SK-N-SH (cell line): ENCODE measurements at regions not wholly inside any gene's neighbourhood (a gene's known extent, or its start where the extent isn't known, plus 50 kb on each side); places are given as distances from the start of the nearest gene placed in this dataset.

Experiments
- CTCF ChIA-PET: fragments of 300-600, 350-600 bp; formaldehyde crosslinking; extraction: SDS; loops from one replicate; lab custom pipeline; 2021; lab: Yijun Ruan, JAX
- POLR2A ChIA-PET: fragments of 350-600 bp; sonication (Branson Sonifier 250); formaldehyde crosslinking; extraction: SDS; loops from one replicate; lab custom pipeline; 2020; ENCODE audit warnings: antibody characterized with exemption, inconsistent platforms; lab: Yijun Ruan, JAX
- DNase-seq: peaks from one replicate; pipeline ENCODE4 v3.0.0; 2012
- H2AFZ ChIP-seq: fragments of 200-600 bp; sonication (generic); 2 replicates; pipeline ENCODE4 v1.8.1; 2016; ENCODE audit warnings: antibody characterized with exemption, mild to moderate bottlenecking, low read depth
- H3F3A ChIP-seq: fragments of 200-600 bp; sonication (generic); replicated peaks from 2 replicates; pipeline ENCODE3; 2016; ENCODE audit warnings: antibody characterized with exemption, mild to moderate bottlenecking; ENCODE audit not compliant: insufficient read depth
- H3K27ac ChIP-seq, 2 experiments: fragments of 200-500 bp in 1 of 2; fragments of 200-600 bp in 1 of 2; sonication (Bioruptor generic) in 1 of 2; sonication (generic), shearing (Covaris generic) in 1 of 2; 2 replicates each; pipeline versions ENCODE4 v1.5.1 to v1.6.1; 2014 to 2016; ENCODE audit warnings: low read depth in 2 of 2, inconsistent platforms in 1 of 2, low read length in 1 of 2, mild to moderate bottlenecking in 1 of 2, mixed read lengths in 1 of 2
- H3K27me3 ChIP-seq: fragments of 200-600 bp; sonication (generic), shearing (Covaris generic); 2 replicates; pipeline ENCODE4 v1.6.1; 2016; ENCODE audit warnings: mixed run types; ENCODE audit not compliant: insufficient read depth
- H3K36me3 ChIP-seq, 2 experiments: fragments of 200-500 bp in 1 of 2; fragments of 200-600 bp in 1 of 2; sonication (Bioruptor generic) in 1 of 2; sonication (generic) in 1 of 2; replicated peaks in 1 of 2; 2 replicates each; pipeline versions ENCODE3 to v1.5.1; 2014 to 2016; ENCODE audit warnings: low read length in 1 of 2, mild to moderate bottlenecking in 1 of 2; ENCODE audit not compliant: insufficient read depth in 2 of 2, control insufficient read depth in 1 of 2
- H3K4me1 ChIP-seq, 2 experiments: fragments of 200-500 bp in 1 of 2; fragments of 200-600 bp in 1 of 2; sonication (Bioruptor generic) in 1 of 2; sonication (generic), shearing (Covaris generic) in 1 of 2; 2 replicates each; pipeline versions ENCODE4 v1.5.1 to v1.6.1; 2014 to 2016; ENCODE audit warnings: low read depth in 1 of 2, low read length in 1 of 2, mixed run types in 1 of 2; ENCODE audit not compliant: insufficient read depth in 2 of 2, control insufficient read depth in 1 of 2
- H3K4me2 ChIP-seq: fragments of 200-600 bp; sonication (generic), shearing (Covaris generic); 2 replicates; pipeline ENCODE4 v1.6.1; 2017; ENCODE audit warnings: mixed run types
- H3K4me3 ChIP-seq, 2 experiments: fragments of 200-500 bp in 1 of 2; fragments of 200-600 bp in 1 of 2; sonication (Bioruptor generic) in 1 of 2; sonication (generic), shearing (Covaris generic) in 1 of 2; 2 replicates each; pipeline versions ENCODE4 v1.5.1 to v1.8.1; 2014 to 2016; ENCODE audit warnings: low read depth in 2 of 2, inconsistent platforms in 1 of 2, low read length in 1 of 2, mild to moderate bottlenecking in 1 of 2, mixed read lengths in 1 of 2, moderate library complexity in 1 of 2
- H3K79me2 ChIP-seq: fragments of 200-600 bp; sonication (generic); 2 replicates; pipeline ENCODE4 v1.8.1; 2017; ENCODE audit warnings: mild to moderate bottlenecking; ENCODE audit not compliant: insufficient read depth
- H3K9ac ChIP-seq: fragments of 200-600 bp; sonication (generic); 2 replicates; pipeline ENCODE4 v1.6.1; 2017; ENCODE audit warnings: mixed run types
- H3K9me2 ChIP-seq: fragments of 200-600 bp; sonication (generic); 2 replicates; pipeline ENCODE4 v1.6.1; 2017; ENCODE audit warnings: mixed run types
- H3K9me3 ChIP-seq: fragments of 200-600 bp; sonication (generic); 2 replicates; pipeline ENCODE4 v1.6.1; 2017; ENCODE audit warnings: mixed run types, mild to moderate bottlenecking, moderate library complexity
- H4K20me1 ChIP-seq: fragments of 200-600 bp; sonication (generic); 2 replicates; pipeline ENCODE4 v1.6.1; 2017; ENCODE audit warnings: mild to moderate bottlenecking, mixed run types; ENCODE audit not compliant: insufficient read depth
- CHD2 ChIP-seq: fragments of 150-350 bp; IDR thresholded peaks from 2 replicates; pipeline ENCODE4 v1.6.1; 2018; ENCODE audit warnings: low read length; ENCODE audit not compliant: partially characterized antibody
- EP300 ChIP-seq, 2 experiments: IDR thresholded peaks; 2 replicates each; pipeline versions ENCODE4 v1.4.0 to v1.6.1; 2012; ENCODE audit warnings: borderline replicate concordance in 1 of 2, low read depth in 1 of 2, low read length in 1 of 2
- EZH2phosphoT487 ChIP-seq: fragments of 200-600 bp; sonication (generic); IDR thresholded peaks from 2 replicates; pipeline ENCODE4 v1.6.1; 2017; ENCODE audit warnings: low read depth, mixed run types, mild to moderate bottlenecking, antibody characterized with exemption, moderate library complexity, borderline replicate concordance
- FOSL2 ChIP-seq: IDR thresholded peaks from 2 replicates; pipeline ENCODE4 v1.4.0; 2012; ENCODE audit warnings: low read depth, mild to moderate bottlenecking, moderate library complexity, borderline replicate concordance
- FOXJ3 ChIP-seq: sonication (generic); formaldehyde crosslinking; IDR thresholded peaks from 2 replicates; pipeline ENCODE4 v1.5.1; 2020; ENCODE audit warnings: mild to moderate bottlenecking, missing genetic modification reagents
- FOXM1 ChIP-seq: IDR thresholded peaks from 2 replicates; pipeline ENCODE4 v1.4.0; 2012; ENCODE audit warnings: low read depth, mild to moderate bottlenecking
- GATA2 ChIP-seq: sonication (generic); formaldehyde crosslinking; IDR thresholded peaks from 2 replicates; pipeline ENCODE4 v1.5.0; 2020; ENCODE audit warnings: mild to moderate bottlenecking, missing genetic modification reagents
- JUND ChIP-seq: IDR thresholded peaks from 2 replicates; pipeline ENCODE4 v1.4.0; 2012
- MAX ChIP-seq: IDR thresholded peaks from 2 replicates; pipeline ENCODE4 v1.4.0; 2012; ENCODE audit warnings: low read depth
- MXI1 ChIP-seq: IDR thresholded peaks from 2 replicates; pipeline ENCODE4 v1.6.1; 2012; ENCODE audit warnings: mild to moderate bottlenecking, low read depth, low read length, improper control_type of control experiment
- POLR2AphosphoS5 ChIP-seq: IDR thresholded peaks from 2 replicates; pipeline ENCODE4 v1.6.1; 2012; ENCODE audit warnings: low read depth, low read length
- RCOR1 ChIP-seq: fragments of 150-350 bp; IDR thresholded peaks from 2 replicates; pipeline ENCODE4 v1.6.1; 2017; ENCODE audit warnings: antibody characterized with exemption, low read length
- REST ChIP-seq: IDR thresholded peaks from 2 replicates; pipeline ENCODE4 v1.6.1; 2012; ENCODE audit warnings: mild to moderate bottlenecking, low read depth, low read length, moderate library complexity
- RFX5 ChIP-seq: IDR thresholded peaks from 2 replicates; pipeline ENCODE4 v1.6.1; 2012; ENCODE audit warnings: mild to moderate bottlenecking, improper control_type of control experiment, low read length
- SIN3A ChIP-seq: IDR thresholded peaks from 2 replicates; pipeline ENCODE4 v1.6.1; 2012; ENCODE audit warnings: low read depth, mild to moderate bottlenecking, low read length, moderate library complexity, borderline replicate concordance
- SMC3 ChIP-seq: IDR thresholded peaks from 2 replicates; pipeline ENCODE4 v1.6.1; 2012; ENCODE audit warnings: low read depth, low read length, improper control_type of control experiment
- TCF12 ChIP-seq: IDR thresholded peaks from 2 replicates; pipeline ENCODE4 v1.4.0; 2012
- TEAD4 ChIP-seq: IDR thresholded peaks from 2 replicates; pipeline ENCODE4 v1.4.0; 2012; ENCODE audit warnings: mild to moderate bottlenecking, borderline replicate concordance; ENCODE audit not compliant: insufficient read depth
- USF1 ChIP-seq: IDR thresholded peaks from 2 replicates; pipeline ENCODE4 v1.4.0; 2012; ENCODE audit warnings: low read depth, borderline replicate concordance
- YY1 ChIP-seq: IDR thresholded peaks from 2 replicates; pipeline ENCODE4 v1.4.0; 2012; ENCODE audit warnings: low read depth, mild to moderate bottlenecking
- WGBS: methylation state at CpG from one replicate; pipeline ENCODE4 v1.1.6; 2017; ENCODE audit warnings: low lambda C conversion rate; 5-methylcytosine and 5-hydroxymethylcytosine counted together
- TF ChIP-seq, protein P1 (sequence below): IDR thresholded peaks from 2 replicates; pipeline ENCODE4; 2012

DNA sequence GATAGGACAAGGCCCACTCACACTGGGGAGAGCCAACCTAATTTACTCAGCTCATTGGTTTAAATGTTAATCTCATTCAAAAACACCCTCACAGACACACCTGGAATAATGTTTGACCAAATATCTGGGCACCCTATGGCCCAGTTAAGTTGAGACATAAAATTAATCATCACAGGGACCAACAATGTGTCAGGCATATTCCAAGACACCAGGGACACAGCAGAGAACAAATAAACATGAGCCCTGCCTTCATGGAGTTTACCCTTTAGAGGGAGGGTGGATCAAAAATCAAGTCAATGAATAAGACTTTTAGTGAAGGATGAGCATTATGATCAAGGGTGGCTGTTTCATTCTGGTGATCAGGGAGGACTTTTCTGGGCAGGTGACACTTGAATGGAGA is 98.7 kb upstream of the CHD6 start (continued):
- TF ChIP-seq TEAD4 = no peak
- no peak for TF ChIP-seq FOSL2
- TF ChIP-seq JUND = no peak
- no peak for TF ChIP-seq TCF12
- no peak for TF ChIP-seq RFX5
- TF ChIP-seq SMC3 = no peak

GRCh38 chr20:41716436-41716835 is 98.3 kb upstream of the CHD6 start:
- no peak for DNase-seq
- H4K20me1 ChIP-seq = no peaks in the 10 kb centered on the region
- no peak for TF ChIP-seq MXI1
- no peak for TF ChIP-seq GATA2 (CRISPR knock-in tag)
- TF ChIP-seq, all 33 proteins: peak for 0
- Histone ChIP-seq H3K36me3 (no peaks in the 10 kb centered on the region), H3F3A (no peaks in the 10 kb centered on the region), H2AFZ (no peak overlapping the region), H3K27me3 (no peaks in the 10 kb centered on the region), H3K27ac (no peak overlapping the region), H3K9ac (no peak overlapping the region), H3K4me3 (no peak overlapping the region), H3K4me2 (no peak overlapping the region), H3K4me1 (peaks cover 0 to 7% of the 10 kb centered on the region in 2 experiments; a peak in 1 of 4 replicates), H3K79me2 (no peaks in the 10 kb centered on the region), H3K9me3 (no peaks in the 10 kb centered on the region), H3K9me2 (no peaks in the 10 kb centered on the region)
- ChIA-PET CTCF (interaction anchor here (2.9 to 5.8 kb wide), 3 partner anchors 18 to 22 kb away, joined by 15 to 29 read pairs (median 17); no protein-coding TSS in a partner anchor), POLR2A (no interaction called here)
- 5% methylated on average over 3 of the region's 3 CpGs for WGBS

GRCh38 chr20:41715526-41715925 is 97.3 kb upstream of the CHD6 start:
- H3K4me1 ChIP-seq = peaks cover 0 to 7% of the 10 kb centered on the region in 2 experiments; a peak in 1 of 4 replicates
- no peak overlapping the region for H3K27ac ChIP-seq
- no peaks in the 10 kb centered on the region for H3K27me3 ChIP-seq
- TF ChIP-seq SIN3A = no peak
- TF ChIP-seq CHD2 = no peak
- no peak for TF ChIP-seq RCOR1
- TF ChIP-seq TEAD4 = no peak
- TF ChIP-seq RFX5 = no peak
- TF ChIP-seq MAX = no peak
- no peak for TF ChIP-seq SMC3
- TF ChIP-seq EZH2phosphoT487 = no peak
- no peak for TF ChIP-seq TCF12
- TF ChIP-seq FOSL2 = no peak
- TF ChIP-seq USF1 = no peak
- TF ChIP-seq POLR2AphosphoS5 = no peak
- TF ChIP-seq GATA2 (CRISPR knock-in tag) = no peak
- TF ChIP-seq YY1 = no peak
- TF ChIP-seq FOXM1 = no peak
- no peak for TF ChIP-seq FOXJ3
- no peak for TF ChIP-seq EP300 (IDR thresholded peaks at IDR 0.05; ENCODE audit: borderline replicate concordance in 1 of 2, low read depth in 1 of 2, low read length in 1 of 2)
- TF ChIP-seq REST = no peak
- TF ChIP-seq, protein P1, sequence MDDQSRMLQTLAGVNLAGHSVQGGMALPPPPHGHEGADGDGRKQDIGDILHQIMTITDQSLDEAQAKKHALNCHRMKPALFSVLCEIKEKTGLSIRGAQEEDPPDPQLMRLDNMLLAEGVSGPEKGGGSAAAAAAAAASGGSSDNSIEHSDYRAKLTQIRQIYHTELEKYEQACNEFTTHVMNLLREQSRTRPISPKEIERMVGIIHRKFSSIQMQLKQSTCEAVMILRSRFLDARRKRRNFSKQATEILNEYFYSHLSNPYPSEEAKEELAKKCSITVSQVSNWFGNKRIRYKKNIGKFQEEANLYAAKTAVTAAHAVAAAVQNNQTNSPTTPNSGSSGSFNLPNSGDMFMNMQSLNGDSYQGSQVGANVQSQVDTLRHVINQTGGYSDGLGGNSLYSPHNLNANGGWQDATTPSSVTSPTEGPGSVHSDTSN = no peak
- TF ChIP-seq, all 33 proteins: peak for 0
- Histone ChIP-seq H3K79me2 (no peaks in the 10 kb centered on the region), H4K20me1 (no peaks in the 10 kb centered on the region), H3K36me3 (no peaks in the 10 kb centered on the region), H2AFZ (no peak overlapping the region), H3F3A (no peaks in the 10 kb centered on the region), H3K9me3 (no peaks in the 10 kb centered on the region), H3K4me2 (no peak overlapping the region), H3K4me3 (no peak overlapping the region), H3K9ac (no peak overlapping the region), H3K9me2 (no peaks in the 10 kb centered on the region)
- ChIA-PET CTCF (interaction anchor here (1.0 to 5.8 kb wide), 5 partner anchors 11 to 23 kb away, joined by 3 to 29 read pairs (median 15); no protein-coding TSS in a partner anchor), POLR2A (no interaction called here)
- no peak for DNase-seq
- no CpG with 5 or more reads among the region's 1 CpG for WGBS
